Psoas muscle (tissue), 7 donors: ENCODE measurements at regions not wholly inside any gene's neighbourhood (a gene's known extent, or its start where the extent isn't known, plus 50 kb on each side); places are given as distances from the start of the nearest gene placed in this dataset.

Experiments used
- ATAC-seq, 4 donors: fragments of 200-7000 bp; cut with Tn5 transposase; one replicate each; pipeline ENCODE4 v1.9.1; 2020; ENCODE audit warnings: moderate library complexity in 3 of 4, mild to moderate bottlenecking in 2 of 4
- DNase-seq, 2 donors: peaks; one replicate each; pipeline ENCODE4 v3.0.0-alpha.2; 2020
- H3K27ac ChIP-seq: fragments of 200-600 bp; one replicate; pipeline ENCODE4 v1.8.0; 2022
- H3K27me3 ChIP-seq, 3 donors: fragments of 200-600 bp in 1 of 3; one replicate each; pipeline versions ENCODE4 v1.6.1 to v1.8.0; 2013 to 2022; ENCODE audit warnings: low read length in 2 of 3, mild to moderate bottlenecking in 2 of 3, moderate library complexity in 1 of 3; ENCODE audit not compliant: insufficient read depth in 3 of 3
- H3K36me3 ChIP-seq, 2 donors: fragments of 200-600 bp in 1 of 2; one replicate each; pipeline versions ENCODE4 v1.6.1 to v1.8.0; 2013 to 2022; ENCODE audit warnings: low read depth in 1 of 2, mild to moderate bottlenecking in 1 of 2, moderate library complexity in 1 of 2; ENCODE audit not compliant: insufficient read depth in 1 of 2
- H3K4me1 ChIP-seq: fragments of 200-600 bp; one replicate; pipeline ENCODE4 v1.8.0; 2022
- H3K4me3 ChIP-seq: fragments of 200-600 bp; one replicate; pipeline ENCODE4 v1.8.0; 2022; ENCODE audit warnings: mild to moderate bottlenecking
- H3K9me3 ChIP-seq: fragments of 200-600 bp; one replicate; pipeline ENCODE4 v1.8.0; 2022
- CTCF ChIP-seq: fragments of 200-600 bp; IDR thresholded peaks from one replicate; pipeline ENCODE4 v1.8.0; 2022; ENCODE audit warnings: antibody characterized with exemption
- WGBS, 3 donors: extraction: QIAGEN DNeasy Blood & Tissue Kit; methylation state at CpG; one replicate each; pipeline versions ENCODE4 v1.1.6 to v1.1.7; 2013; 5-methylcytosine and 5-hydroxymethylcytosine counted together
- intact Hi-C, 2 donors: fragments of 100-400 bp; cut with DNase I; formaldehyde crosslinking; loops; one replicate each; pipeline versions ENCODE4 v1.11.0 to v1.14.2; 2022
- donor health status: healthy with polysubstance abuse.
- donor health status: DM: no; HTN: no; CAD: no; lungs with moderate emphysema.
- donor health status: Bipolar disorder and iron deficiency.
- donor health status: healthy.
- donor health status: DM: yes; HTN: yes; CAD: no.
- donor health status: DM: no; HTN: no; CAD: no.
- donor health status: DM: yes; HTN: yes; CAD: no.

- ATAC-seq (no peak), DNase-seq (no peak)
- no peaks in the 10 kb centered on the region for H3K27me3 ChIP-seq
- H3K27ac ChIP-seq: no peak overlapping the region
- H3K9me3 ChIP-seq: no peaks in the 10 kb centered on the region
- H3K36me3 ChIP-seq: no peaks in the 10 kb centered on the region
- WGBS, 3 donors: 52 to 65% (median 57%) methylated on average over 13 of the region's 13 CpGs
- no peaks in the 10 kb centered on the region for H3K4me1 ChIP-seq
- intact Hi-C loops: no loop called here
- H3K4me3 ChIP-seq: no peak overlapping the region
- TF ChIP-seq CTCF: no peak
Observed at GRCh38 chr2:15869871-15870270, 70.5 kb upstream of the MYCN start.

DNA sequence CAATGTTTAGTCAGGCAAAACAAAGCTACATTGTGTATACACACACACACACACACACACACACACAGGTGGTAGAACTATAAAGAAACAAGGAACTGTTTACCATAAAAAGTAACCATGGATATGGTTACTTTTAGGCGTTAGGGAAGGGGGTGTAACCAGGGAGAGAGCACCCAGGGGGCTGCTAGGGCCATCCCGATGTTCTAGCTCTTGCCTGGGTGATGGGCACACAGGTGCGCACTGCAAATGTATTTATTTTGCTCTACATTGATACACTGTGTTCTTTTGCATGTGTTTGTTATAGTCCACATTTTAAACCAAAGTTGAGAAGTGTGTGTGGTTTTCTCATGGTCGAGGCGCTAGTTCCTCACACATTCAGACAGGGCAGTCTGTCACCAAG lies 69.8 kb upstream of the MYCN start:
- H3K9me3 ChIP-seq: no peaks in the 10 kb centered on the region
- H3K4me1 ChIP-seq: no peaks in the 10 kb centered on the region
- DNase-seq (no peak), ATAC-seq (no peak)
- no peak for TF ChIP-seq CTCF
- no peak overlapping the region for H3K4me3 ChIP-seq
- H3K27ac ChIP-seq: no peak overlapping the region
- 86 to 94% (median 89%) methylated on average over 5 of the region's 5 CpGs for WGBS, 3 donors
- intact Hi-C loops: no loop called here
- no peaks in the 10 kb centered on the region for H3K36me3 ChIP-seq
- H3K27me3 ChIP-seq: no peaks in the 10 kb centered on the region

DNA sequence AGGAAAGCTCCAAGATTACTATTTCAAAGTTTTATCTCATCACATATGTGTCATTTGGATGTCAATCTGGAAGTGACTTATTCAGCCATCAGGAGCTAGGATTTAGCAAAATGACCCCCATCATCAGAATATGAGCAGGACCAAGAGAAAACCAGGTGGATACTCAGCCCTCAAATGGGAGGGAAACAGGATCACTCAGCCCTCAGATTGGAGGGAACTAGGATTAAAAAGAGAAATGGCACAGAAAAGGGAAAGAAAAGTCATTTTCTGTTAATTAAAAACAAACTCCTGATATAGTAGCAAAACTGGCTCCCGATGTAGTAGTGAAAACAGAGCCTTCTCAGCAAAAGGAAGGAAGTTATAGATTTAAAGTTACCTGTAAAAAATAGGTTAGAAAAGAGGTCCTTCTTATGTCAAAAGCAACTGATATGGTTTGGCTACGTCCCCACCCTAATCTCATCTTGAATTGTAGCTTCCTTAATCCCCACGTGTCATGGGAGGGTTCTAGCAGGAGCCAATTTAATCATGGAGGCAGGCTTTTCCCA lies 69.0 kb upstream of the MYCN start:
- DNase-seq (no peak), ATAC-seq (no peak)
- Histone ChIP-seq H3K9me3 (no peaks in the 10 kb centered on the region), H3K4me1 (no peaks in the 10 kb centered on the region), H3K27ac (no peak overlapping the region), H3K27me3 (no peaks in the 10 kb centered on the region), H3K36me3 (no peaks in the 10 kb centered on the region), H3K4me3 (no peak overlapping the region)
- intact Hi-C loops: no loop called here
- WGBS, 3 donors: 88 to 91% (median 88%) methylated on average over 3 of the region's 3 CpGs
- TF ChIP-seq CTCF: no peak

GRCh38 chr2:15872854-15873253 lies 67.5 kb upstream of the MYCN start:
- no peak for ATAC-seq
- no peaks in the 10 kb centered on the region for H3K36me3 ChIP-seq
- H3K4me1 ChIP-seq: no peaks in the 10 kb centered on the region
- intact Hi-C loops: no loop called here
- TF ChIP-seq CTCF: no peak
- no peaks in the 10 kb centered on the region for H3K9me3 ChIP-seq
- no peak for DNase-seq
- WGBS, 3 donors: 96 to 99% (median 97%) methylated on average over 6 of the region's 6 CpGs
- H3K27ac ChIP-seq: no peak overlapping the region
- H3K27me3 ChIP-seq: no peaks in the 10 kb centered on the region
- no peak overlapping the region for H3K4me3 ChIP-seq

DNA sequence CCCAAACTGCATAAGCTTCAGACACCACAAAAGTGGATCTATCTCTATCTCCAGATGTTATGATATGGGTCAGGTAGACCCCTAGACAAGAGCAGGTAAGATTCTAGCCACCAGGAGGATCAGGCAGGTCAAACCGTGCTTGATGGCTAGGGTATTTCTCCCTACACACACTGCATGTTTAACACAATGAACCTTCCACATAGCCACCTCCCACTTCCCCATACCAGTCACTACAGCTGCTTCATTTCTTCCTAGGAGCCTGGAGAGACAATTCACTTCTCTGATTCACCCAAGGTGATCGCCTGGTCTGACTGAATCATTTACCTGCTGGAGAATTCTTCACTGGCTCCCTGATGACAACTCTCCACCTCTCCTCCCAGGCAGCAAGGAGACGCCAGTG lies 66.0 kb upstream of the MYCN start:
- ATAC-seq (no peak), DNase-seq (no peak)
- H3K27ac ChIP-seq: no peak overlapping the region
- no peak overlapping the region for H3K4me3 ChIP-seq
- H3K36me3 ChIP-seq: no peaks in the 10 kb centered on the region
- WGBS, 3 donors: 89 to 94% (median 92%) methylated on average over 3 of the region's 3 CpGs
- no peak for TF ChIP-seq CTCF
- no peaks in the 10 kb centered on the region for H3K4me1 ChIP-seq
- no peaks in the 10 kb centered on the region for H3K9me3 ChIP-seq
- H3K27me3 ChIP-seq: no peaks in the 10 kb centered on the region
- intact Hi-C loops: no loop called here
